IPS-20b (cell line): ENCODE measurements at regions not wholly inside any gene's neighbourhood (a gene's known extent, or its start where the extent isn't known, plus 50 kb on each side); places are given as distances from the start of the nearest gene placed in this dataset.

ENCODE experiments used
- H3K27ac ChIP-seq: one replicate; pipeline ENCODE4 v1.5.1; 2013; ENCODE audit warnings: low read length
- H3K27me3 ChIP-seq: 2 replicates; pipeline ENCODE4 v1.6.1; 2013; ENCODE audit warnings: mild to moderate bottlenecking, low read length, inconsistent platforms; ENCODE audit not compliant: insufficient read depth
- H3K36me3 ChIP-seq: 2 replicates; pipeline ENCODE4 v1.6.1; 2013; ENCODE audit warnings: low read depth, mild to moderate bottlenecking, inconsistent platforms, low read length, moderate library complexity; ENCODE audit not compliant: insufficient read depth
- H3K4me1 ChIP-seq: 2 replicates; pipeline ENCODE4 v1.6.1; 2013; ENCODE audit warnings: mild to moderate bottlenecking, control low read depth, inconsistent platforms, low read length, moderate library complexity; ENCODE audit not compliant: insufficient read depth
- H3K4me3 ChIP-seq: 2 replicates; pipeline ENCODE4 v1.5.1; 2013; ENCODE audit warnings: mild to moderate bottlenecking, low read length, inconsistent platforms
- H3K9ac ChIP-seq: 2 replicates; pipeline ENCODE4 v1.6.1; 2013; ENCODE audit warnings: low read depth, mild to moderate bottlenecking, inconsistent platforms, low read length, moderate library complexity
- H3K9me3 ChIP-seq: 2 replicates; pipeline ENCODE4 v1.6.1; 2013; ENCODE audit warnings: mild to moderate bottlenecking, low read depth, low read length, inconsistent platforms; ENCODE audit not compliant: insufficient read depth

DNA sequence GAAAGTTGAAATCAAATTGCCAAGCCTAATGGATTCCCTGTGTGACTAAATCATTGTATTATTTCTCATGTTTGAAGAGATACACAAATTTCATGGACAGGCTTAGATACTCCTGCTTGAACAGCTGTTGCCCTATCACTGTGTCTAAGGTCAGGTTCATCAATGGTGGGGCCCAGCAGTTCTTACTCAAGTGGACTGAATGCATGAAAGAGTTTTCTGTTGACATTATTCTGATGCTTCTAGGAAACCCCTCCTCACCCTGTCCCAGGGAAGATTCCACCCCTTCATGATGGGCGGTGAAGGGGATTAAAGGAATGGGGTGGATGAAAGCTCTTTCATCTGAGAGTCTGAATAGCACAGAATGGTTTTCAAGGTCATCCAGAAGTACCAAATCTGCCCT, 148.8 kb downstream of the INO80D start:
- Histone ChIP-seq H3K9ac (no peak overlapping the region), H3K4me3 (no peak overlapping the region)

GRCh38 chr2:205936446-205936845, 149.5 kb downstream of the INO80D start:
- Histone ChIP-seq H3K27ac (no peak overlapping the region), H3K4me3 (no peak overlapping the region), H3K27me3 (no peaks in the 10 kb centered on the region), H3K36me3 (no peaks in the 10 kb centered on the region), H3K9me3 (no peaks in the 10 kb centered on the region), H3K9ac (no peak overlapping the region), H3K4me1 (no peaks in the 10 kb centered on the region)

More for the DNA sequence above, 148.8 kb downstream of the INO80D start:
- no peaks in the 10 kb centered on the region for H3K36me3 ChIP-seq
- H3K27ac ChIP-seq: no peak overlapping the region
- H3K4me1 ChIP-seq: no peaks in the 10 kb centered on the region
- H3K9me3 ChIP-seq: no peaks in the 10 kb centered on the region
- H3K27me3 ChIP-seq: no peaks in the 10 kb centered on the region

GRCh38 chr2:205934443-205934842, 151.5 kb downstream of the INO80D start:
- Histone ChIP-seq H3K4me1 (peaks cover 16% of the 10 kb centered on the region), H3K27ac (no peak overlapping the region)

DNA sequence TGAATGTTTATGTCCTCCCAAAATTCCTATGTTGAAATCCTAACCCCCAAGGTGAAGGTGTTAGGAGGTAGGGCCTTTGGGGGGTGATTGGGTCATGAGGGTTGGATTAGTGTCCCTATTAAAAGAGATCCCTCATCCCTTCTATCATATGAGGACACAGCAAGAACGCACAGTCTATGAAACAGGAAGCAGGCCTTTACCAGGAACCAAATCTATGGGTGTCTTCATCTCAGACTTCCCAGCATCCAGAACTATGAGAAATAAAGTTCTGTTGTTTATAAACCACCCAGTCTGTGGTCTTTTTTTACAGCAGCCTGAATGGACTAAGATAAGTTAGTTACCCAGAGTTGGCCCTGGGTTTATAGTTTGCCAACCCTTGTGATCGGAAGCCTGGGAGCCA, 153.1 kb downstream of the INO80D start:
- H3K27ac ChIP-seq: no peak overlapping the region
- peaks cover 2% of the 10 kb centered on the region; the same call in 1 of the 2 replicates for H3K27me3 ChIP-seq
- H3K4me1 ChIP-seq: peaks cover 16% of the 10 kb centered on the region
- H3K36me3 ChIP-seq: no peaks in the 10 kb centered on the region
- no peak overlapping the region for H3K4me3 ChIP-seq
- no peaks in the 10 kb centered on the region for H3K9me3 ChIP-seq
- H3K9ac ChIP-seq: no peak overlapping the region

More at GRCh38 chr2:205934443-205934842, 151.5 kb downstream of the INO80D start:
- Histone ChIP-seq H3K4me3 (no peak overlapping the region), H3K9me3 (no peaks in the 10 kb centered on the region), H3K27me3 (no peaks in the 10 kb centered on the region), H3K9ac (no peak overlapping the region), H3K36me3 (no peaks in the 10 kb centered on the region)

- Histone ChIP-seq H3K4me1 (peaks cover 18% of the 10 kb centered on the region), H3K27ac (no peak overlapping the region)
Observed at GRCh38 chr2:205931388-205931787, 154.6 kb downstream of the INO80D start.

DNA sequence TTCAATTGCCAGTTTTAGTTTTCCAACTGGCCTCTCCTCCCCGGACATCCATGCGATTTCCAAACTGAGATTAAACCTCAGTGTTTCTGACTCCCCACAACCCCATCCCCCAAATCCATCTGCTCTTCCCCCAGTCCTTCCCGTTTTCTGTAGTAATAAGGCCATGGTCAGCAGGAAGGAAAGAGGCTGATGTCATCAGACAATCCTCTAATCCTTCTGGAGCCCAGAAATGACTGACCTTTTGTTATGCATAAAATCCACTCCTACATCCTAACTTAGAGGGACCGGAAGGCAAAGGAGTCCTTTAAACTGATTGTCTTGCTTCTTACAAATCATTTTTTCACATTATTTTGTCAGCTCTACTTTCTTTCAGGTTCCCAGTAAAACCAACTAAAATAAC, 155.8 kb downstream of the INO80D start:
- H3K27ac ChIP-seq: no peak overlapping the region
- H3K9me3 ChIP-seq: no peaks in the 10 kb centered on the region
- H3K27me3 ChIP-seq: peaks cover 28% of the 10 kb centered on the region
- H3K4me3 ChIP-seq: no peak overlapping the region
- H3K9ac ChIP-seq: no peak overlapping the region
- peaks cover 21% of the 10 kb centered on the region for H3K4me1 ChIP-seq
- no peaks in the 10 kb centered on the region for H3K36me3 ChIP-seq

More at GRCh38 chr2:205931388-205931787, 154.6 kb downstream of the INO80D start:
- Histone ChIP-seq H3K36me3 (no peaks in the 10 kb centered on the region), H3K9ac (no peak overlapping the region), H3K4me3 (no peak overlapping the region), H3K27me3 (peaks cover 17% of the 10 kb centered on the region), H3K9me3 (no peaks in the 10 kb centered on the region)

- no peak overlapping the region for H3K9ac ChIP-seq
- no peaks in the 10 kb centered on the region for H3K36me3 ChIP-seq
- no peaks in the 10 kb centered on the region for H3K9me3 ChIP-seq
- H3K4me3 ChIP-seq: no peak overlapping the region
- peaks cover 21% of the 10 kb centered on the region for H3K4me1 ChIP-seq
- H3K27me3 ChIP-seq: peaks cover 35% of the 10 kb centered on the region
- H3K27ac ChIP-seq: no peak overlapping the region
Observed at GRCh38 chr2:205929246-205929942, 156.6 kb downstream of the INO80D start.

DNA sequence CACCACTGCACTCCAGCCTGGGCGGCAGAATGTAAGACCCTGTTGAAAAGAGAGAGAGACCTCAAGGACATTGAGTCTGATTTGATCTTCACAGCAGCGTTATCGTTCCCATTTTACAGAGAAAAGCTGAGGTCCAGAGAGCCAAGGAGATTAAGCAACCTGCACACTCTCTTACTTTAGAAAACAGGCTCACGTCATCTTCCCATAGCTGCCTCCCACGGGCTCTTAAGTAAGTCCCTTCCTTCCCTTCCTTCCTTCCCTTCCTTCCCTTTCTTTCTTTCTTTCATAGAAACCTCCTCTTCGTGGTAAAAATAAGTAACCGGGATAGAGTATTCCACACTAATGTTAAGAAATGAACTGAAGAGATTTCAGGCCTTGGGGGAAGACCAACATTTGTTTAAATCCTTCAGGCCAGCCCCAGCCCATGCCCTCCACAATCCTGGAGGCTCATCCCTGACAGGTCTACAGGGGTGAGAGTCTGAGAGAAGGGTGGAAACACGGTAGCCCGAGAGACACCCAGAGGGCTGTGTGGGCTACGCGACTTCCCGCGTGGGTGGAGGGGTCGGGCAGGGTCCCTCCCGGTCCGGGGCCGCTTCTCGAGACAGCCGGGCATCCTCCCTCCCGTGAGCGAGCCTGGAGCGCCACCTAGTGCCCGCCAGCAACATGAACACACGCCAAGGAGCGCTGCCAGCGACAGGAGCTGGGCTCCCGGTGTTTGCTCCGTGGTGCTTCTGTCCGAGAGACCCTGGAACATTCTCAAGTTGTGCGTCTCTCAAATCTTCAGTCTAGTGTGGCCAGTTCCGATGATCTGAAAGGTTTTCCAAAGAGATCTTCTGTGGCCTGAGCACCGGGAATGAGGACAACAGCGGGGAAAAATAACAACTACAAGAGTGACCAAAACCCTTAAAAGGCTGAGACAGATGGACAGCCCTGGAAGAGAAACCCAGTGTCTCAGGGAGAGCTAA, 160.3 kb downstream of the INO80D start:
- Histone ChIP-seq H3K9ac (no peak overlapping the region), H3K4me3 (peak overlapping the region; percentile 36; the same call in 1 of the 2 replicates)

GRCh38 chr2:205924676-205925075, 161.3 kb downstream of the INO80D start:
- no peaks in the 10 kb centered on the region for H3K36me3 ChIP-seq
- no peaks in the 10 kb centered on the region for H3K9me3 ChIP-seq
- no peak overlapping the region for H3K4me3 ChIP-seq
- no peak overlapping the region for H3K27ac ChIP-seq
- H3K9ac ChIP-seq: no peak overlapping the region
- H3K27me3 ChIP-seq: peaks cover 35% of the 10 kb centered on the region
- peaks cover 7% of the 10 kb centered on the region; the same call in 1 of the 2 replicates for H3K4me1 ChIP-seq

More for the DNA sequence above, 160.3 kb downstream of the INO80D start:
- H3K36me3 ChIP-seq: no peaks in the 10 kb centered on the region
- H3K27me3 ChIP-seq: peaks cover 35% of the 10 kb centered on the region
- H3K4me1 ChIP-seq: peaks cover 16% of the 10 kb centered on the region
- no peak overlapping the region for H3K27ac ChIP-seq
- H3K9me3 ChIP-seq: no peaks in the 10 kb centered on the region

GRCh38 chr2:205915130-205915524, 170.8 kb downstream of the INO80D start:
- no peaks in the 10 kb centered on the region for H3K9me3 ChIP-seq
- H3K4me1 ChIP-seq: no peaks in the 10 kb centered on the region
- no peak overlapping the region for H3K4me3 ChIP-seq
- H3K9ac ChIP-seq: no peak overlapping the region
- no peaks in the 10 kb centered on the region for H3K27me3 ChIP-seq
- no peak overlapping the region for H3K27ac ChIP-seq
- H3K36me3 ChIP-seq: no peaks in the 10 kb centered on the region

DNA sequence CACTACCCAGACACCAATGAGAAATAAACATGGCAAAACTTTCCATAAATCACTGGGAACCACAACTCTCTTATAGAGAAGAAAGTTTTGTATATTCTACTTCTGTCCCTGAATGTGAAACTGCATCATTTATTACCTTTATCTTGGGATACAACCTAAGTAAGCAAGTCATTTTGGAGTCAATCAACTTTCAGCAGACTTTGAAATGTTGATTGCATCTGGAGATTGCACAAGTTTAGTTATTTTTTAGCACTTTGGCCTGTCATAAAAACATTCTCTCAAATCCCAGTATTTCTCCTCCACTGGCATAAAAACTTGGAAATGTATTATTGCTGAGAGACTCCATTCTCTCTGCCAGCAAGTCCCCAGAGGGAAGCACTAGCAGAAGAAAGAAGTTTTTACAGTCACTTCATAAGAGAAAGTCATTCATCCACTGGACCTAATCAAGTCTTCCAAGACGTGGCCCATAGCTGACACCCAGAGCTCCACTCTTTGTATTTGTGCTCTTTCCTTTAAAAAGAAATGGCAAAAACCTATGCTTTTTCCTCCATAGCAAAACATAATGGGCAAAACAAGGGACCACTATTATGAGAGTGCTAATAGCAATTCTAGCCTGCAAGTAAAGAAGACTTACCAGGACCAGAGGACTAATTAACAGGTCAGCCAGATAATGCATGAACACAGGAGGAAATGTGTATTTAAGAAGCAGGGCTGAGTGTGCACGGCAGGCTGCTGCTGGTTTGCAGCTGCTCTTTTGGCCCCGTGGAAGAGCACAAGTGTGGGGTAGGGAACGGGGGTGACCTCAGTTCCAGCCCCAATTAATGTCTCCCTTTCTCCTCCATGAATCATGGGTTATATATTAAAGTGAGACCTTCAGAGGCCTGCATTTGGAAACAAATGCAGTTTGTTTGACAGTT, 171.5 kb downstream of the INO80D start:
- H3K4me3 ChIP-seq: no peak overlapping the region
- no peaks in the 10 kb centered on the region for H3K4me1 ChIP-seq
- no peaks in the 10 kb centered on the region for H3K9me3 ChIP-seq
- no peak overlapping the region for H3K9ac ChIP-seq
- no peaks in the 10 kb centered on the region for H3K27me3 ChIP-seq
- no peaks in the 10 kb centered on the region for H3K36me3 ChIP-seq
- no peak overlapping the region for H3K27ac ChIP-seq
